ENCODE measurements at regions not wholly inside any gene's neighbourhood (a gene's known extent, or its start where the extent isn't known, plus 50 kb on each side); places are given as distances from the start of the nearest gene placed in this dataset.

DNA sequence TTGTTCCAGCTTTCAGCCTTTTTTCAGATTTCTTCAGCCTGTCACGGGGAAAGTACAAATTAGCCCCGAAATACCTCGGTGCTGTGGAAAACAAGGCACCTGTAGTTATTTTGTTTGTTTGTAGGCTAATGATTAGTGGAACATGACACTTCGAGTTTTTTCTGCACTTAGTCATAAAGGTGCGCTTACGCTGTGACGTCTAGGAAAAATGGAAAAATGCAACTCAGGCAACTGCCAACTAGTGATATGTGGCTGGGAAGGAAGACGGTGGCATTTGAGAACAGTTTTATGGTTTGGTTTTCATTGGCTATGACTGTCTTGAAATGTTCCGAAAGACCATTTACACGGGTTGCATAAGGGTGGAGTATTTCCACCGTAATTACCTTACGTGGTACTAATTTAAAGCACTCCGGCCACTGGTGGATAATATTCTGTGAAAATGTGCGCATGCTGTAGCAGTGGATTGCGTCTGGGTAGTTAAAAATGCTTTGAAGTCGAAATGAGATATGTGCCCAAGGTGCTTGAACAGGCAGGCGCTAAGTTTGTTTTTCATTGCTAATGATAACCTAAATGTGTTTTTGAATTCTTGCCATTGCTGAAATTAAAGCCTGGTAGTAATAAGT lies 94.5 kb upstream of the CELF2 start:
- no peak for DNase-seq
- H3K9me3 Mint-ChIP-seq: no peaks in the 10 kb centered on the region
- H3K4me3 Mint-ChIP-seq: no peak overlapping the region
- H3K4me1 Mint-ChIP-seq: no peaks in the 10 kb centered on the region
- H3K27me3 Mint-ChIP-seq: peaks cover 10% of the 10 kb centered on the region
- no peaks in the 10 kb centered on the region for H3K36me3 Mint-ChIP-seq (ENCODE audit: low read depth)
- no peak overlapping the region for H3K27ac Mint-ChIP-seq
- intact Hi-C loops (cut with micrococcal nuclease): no loop called here

DNA sequence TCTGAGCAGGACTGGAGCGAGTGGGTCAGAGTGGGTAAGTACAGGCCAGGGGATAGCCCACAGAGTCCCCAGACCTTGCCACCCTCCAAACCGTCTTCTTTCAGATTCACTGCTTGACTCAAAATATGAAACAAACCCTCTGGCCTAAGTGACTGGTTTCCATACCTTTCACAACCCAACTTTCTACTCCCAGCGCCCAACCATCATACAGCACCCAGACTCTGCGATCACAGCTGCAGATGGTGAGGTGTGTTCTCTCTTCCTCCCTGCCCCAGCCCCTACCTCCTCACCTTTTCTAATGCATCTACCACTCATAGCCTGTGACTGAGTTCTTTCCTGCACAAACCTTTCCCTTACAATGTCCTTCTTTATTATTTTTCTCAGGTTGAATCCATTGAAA lies 92.0 kb upstream of the CELF2 start:
- intact Hi-C loops (cut with micrococcal nuclease): no loop called here
- H3K4me1 Mint-ChIP-seq: no peaks in the 10 kb centered on the region

DNA sequence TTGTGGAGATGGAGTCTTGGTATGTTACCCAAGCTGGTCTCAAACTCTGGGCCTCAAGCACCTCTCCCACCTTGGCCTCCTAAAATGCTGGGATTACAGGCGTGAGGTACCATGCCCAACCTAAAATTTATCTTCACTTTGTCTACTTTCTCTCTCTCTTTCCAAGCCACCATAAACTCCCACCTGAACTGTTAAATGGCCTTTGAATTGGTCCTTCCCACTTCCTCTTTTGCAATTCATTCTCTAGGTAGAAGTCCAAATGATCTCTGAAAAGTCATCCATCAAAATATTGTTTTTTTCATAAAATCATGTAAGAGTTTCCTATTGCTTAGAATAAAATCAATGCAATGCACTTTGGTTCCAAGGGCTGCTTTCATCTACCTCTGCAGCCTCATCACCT lies 90.1 kb upstream of the CELF2 start:
- Mint-ChIP-seq H3K27me3 (peaks cover 15% of the 10 kb centered on the region), H3K36me3 (ENCODE audit: low read depth) (no peaks in the 10 kb centered on the region), H3K27ac (no peak overlapping the region), H3K9me3 (no peaks in the 10 kb centered on the region), H3K4me1 (no peaks in the 10 kb centered on the region), H3K4me3 (no peak overlapping the region)
- no peak for DNase-seq
- intact Hi-C loops (cut with micrococcal nuclease): no loop called here

More for the DNA sequence above, 92.0 kb upstream of the CELF2 start:
- no peaks in the 10 kb centered on the region for H3K36me3 Mint-ChIP-seq (ENCODE audit: low read depth)
- no peak overlapping the region for H3K4me3 Mint-ChIP-seq
- no peak for DNase-seq
- H3K27me3 Mint-ChIP-seq: peaks cover 14% of the 10 kb centered on the region
- H3K9me3 Mint-ChIP-seq: no peaks in the 10 kb centered on the region
- H3K27ac Mint-ChIP-seq: no peak overlapping the region

DNA sequence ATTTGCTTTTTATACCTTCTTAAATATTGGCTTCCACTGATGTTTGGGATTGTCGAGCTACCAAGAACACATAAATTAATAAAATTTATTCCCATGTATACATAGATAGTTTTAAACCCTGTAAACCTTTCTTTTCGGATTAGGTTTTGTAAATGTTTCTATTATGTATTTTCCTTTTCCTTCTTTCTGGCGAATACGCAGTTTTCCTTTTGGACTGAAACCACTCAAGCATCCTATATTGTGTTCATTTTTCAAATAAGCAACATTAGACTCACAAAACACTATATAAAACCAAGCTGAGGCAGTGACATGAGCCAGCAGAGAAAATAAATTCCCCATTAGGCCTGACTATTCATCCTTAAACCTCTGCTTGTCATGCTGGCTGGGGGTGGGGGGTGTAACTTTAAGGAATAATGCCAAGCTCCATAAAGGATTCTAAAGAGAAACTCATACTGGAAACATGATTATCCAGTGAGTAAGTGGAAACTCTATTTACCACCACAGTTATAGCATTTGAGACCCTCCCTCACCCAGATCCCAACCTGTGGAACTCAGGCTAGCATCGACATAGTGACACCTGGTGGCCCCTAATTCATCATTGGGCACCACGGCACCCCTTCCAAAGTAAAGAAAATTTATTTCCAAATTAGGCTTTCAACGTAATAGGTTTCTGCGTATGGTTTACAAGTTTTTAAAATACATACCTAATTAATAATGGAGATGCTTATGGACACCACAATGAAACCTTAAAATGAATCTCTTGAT lies 86.5 kb upstream of the CELF2 start:
- H3K27me3 Mint-ChIP-seq: peaks cover 18% of the 10 kb centered on the region
- no peaks in the 10 kb centered on the region for H3K4me1 Mint-ChIP-seq
- intact Hi-C loops (cut with micrococcal nuclease): no loop called here
- no peak for DNase-seq
- no peak overlapping the region for H3K4me3 Mint-ChIP-seq
- H3K9me3 Mint-ChIP-seq: no peaks in the 10 kb centered on the region
- no peak overlapping the region for H3K27ac Mint-ChIP-seq
- H3K36me3 Mint-ChIP-seq (ENCODE audit: low read depth): no peaks in the 10 kb centered on the region

DNA sequence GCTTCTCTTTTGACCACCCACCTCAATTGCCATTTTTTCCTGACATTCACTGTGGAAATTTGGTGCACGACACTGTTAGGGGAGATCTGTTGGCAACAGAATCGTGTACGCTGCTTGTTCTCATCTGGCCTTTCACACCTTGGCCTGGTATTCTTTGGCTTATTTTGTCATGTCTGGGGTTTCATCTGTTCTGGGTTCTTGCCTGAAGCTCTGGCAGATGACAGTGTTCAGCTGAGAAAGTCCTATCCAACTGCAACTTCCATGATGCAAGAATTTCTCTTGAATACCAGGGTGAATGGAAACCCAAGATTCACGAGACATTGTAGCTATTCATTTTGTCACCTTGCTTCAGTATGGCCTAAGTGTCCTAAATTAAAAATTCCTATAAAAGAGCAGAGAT lies 82.6 kb upstream of the CELF2 start:
- intact Hi-C loops (cut with micrococcal nuclease): no loop called here
- DNase-seq: no peak
- Mint-ChIP-seq H3K27me3 (peaks cover 13% of the 10 kb centered on the region), H3K9me3 (no peaks in the 10 kb centered on the region), H3K27ac (no peak overlapping the region), H3K36me3 (ENCODE audit: low read depth) (no peaks in the 10 kb centered on the region), H3K4me1 (no peaks in the 10 kb centered on the region), H3K4me3 (no peak overlapping the region)

DNA sequence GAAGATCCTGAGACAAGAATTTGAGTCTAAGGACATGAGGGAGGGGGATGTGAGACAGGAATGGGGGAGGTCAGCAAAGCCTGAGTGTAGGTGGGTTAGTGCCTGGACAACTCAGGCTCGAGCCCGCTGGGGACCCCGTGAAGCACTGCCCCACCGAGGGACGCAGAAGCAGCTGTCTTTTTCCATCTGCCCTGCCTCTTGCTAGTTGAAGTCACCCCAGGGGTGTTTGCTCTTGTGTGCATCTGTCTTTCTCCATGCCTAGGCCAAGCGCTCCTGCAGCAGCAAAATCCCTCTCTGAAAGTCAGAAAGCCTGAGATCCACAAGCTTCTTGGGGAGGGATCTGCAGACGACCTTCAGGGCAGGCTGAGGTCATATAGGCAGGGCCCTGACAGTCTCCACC lies 79.0 kb upstream of the CELF2 start:
- DNase-seq: no peak
- Mint-ChIP-seq H3K4me1 (no peaks in the 10 kb centered on the region), H3K27ac (no peak overlapping the region), H3K9me3 (no peaks in the 10 kb centered on the region), H3K36me3 (ENCODE audit: low read depth) (no peaks in the 10 kb centered on the region), H3K27me3 (peaks cover 19% of the 10 kb centered on the region), H3K4me3 (no peak overlapping the region)
- intact Hi-C loops (cut with micrococcal nuclease): no loop called here

DNA sequence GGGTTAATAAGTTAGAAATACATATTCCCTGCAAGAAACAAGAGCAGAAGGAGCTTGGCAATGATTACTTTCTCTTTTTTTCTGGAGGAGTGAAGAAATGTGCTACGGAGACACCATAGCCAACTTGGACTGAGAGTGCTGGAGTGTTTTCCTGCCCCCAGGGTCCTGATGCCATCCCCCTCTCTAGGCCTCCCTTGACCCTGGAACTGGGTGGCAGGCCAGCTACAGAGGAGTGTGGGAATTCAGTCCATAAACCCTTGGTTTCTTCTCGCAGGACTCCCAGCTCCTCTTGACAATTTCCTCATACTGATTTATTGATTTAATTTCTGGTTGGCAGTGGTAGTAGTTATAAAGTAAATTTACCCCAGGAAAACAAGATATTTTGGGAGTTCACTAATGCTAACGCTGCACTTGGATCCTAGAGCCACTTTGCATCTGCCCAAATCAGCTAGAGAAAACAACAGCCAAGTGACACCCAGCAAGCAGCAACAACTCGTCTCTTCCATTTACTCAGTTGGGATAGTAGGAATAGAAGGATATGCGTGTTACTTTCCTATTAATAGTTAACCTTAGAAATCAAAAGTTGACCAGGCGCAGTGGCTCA lies 76.4 kb upstream of the CELF2 start:
- Mint-ChIP-seq H3K9me3 (peaks cover 4% of the 10 kb centered on the region), H3K27ac (no peak overlapping the region), H3K36me3 (ENCODE audit: low read depth) (no peaks in the 10 kb centered on the region), H3K4me1 (no peaks in the 10 kb centered on the region), H3K4me3 (no peak overlapping the region), H3K27me3 (peaks cover 21% of the 10 kb centered on the region)
- intact Hi-C loops (cut with micrococcal nuclease): no loop called here
- DNase-seq: no peak

DNA sequence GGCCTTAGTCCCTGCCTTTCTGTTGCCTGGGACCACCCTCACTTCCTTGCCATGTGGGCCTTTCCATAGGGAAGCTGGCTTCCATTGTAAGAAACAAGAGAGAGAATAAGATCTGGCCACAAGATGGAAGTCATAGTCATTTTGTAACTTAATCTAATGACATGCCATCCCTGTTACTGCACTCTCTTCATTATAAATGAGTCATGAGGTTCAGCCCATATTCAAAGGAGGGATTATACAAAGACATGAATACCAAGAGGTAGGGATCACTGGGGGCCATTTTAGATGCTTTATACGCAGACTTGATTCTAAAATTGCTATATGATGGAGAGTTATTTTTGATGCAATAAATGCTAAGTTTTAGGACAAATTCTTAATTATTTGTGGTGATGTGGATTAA lies 75.2 kb upstream of the CELF2 start:
- Mint-ChIP-seq H3K4me3 (no peak overlapping the region), H3K27me3 (peaks cover 23% of the 10 kb centered on the region), H3K9me3 (peaks cover 4% of the 10 kb centered on the region), H3K27ac (no peak overlapping the region), H3K4me1 (no peaks in the 10 kb centered on the region), H3K36me3 (ENCODE audit: low read depth) (no peaks in the 10 kb centered on the region)
- intact Hi-C loops (cut with micrococcal nuclease): no loop called here
- no peak for DNase-seq

DNA sequence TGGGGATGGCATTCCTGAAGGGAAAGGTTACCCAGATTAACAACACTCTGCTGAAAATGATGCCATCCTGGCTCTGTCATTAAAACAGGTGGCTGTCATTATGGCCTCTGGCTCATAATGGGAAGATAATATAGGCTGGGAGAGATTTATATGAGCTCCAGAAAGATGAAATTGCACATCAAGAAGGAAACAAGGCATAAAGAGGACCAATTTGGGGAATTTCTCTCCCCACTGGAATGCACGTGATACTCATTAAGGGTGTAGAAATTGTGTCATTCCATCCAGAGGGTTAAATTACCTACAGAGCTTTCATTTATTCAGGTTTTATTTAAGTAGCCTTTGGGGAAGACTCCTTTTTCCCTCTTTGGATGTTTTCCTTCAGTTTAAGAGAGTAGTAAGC lies 71.6 kb upstream of the CELF2 start:
- H3K36me3 Mint-ChIP-seq (ENCODE audit: low read depth): no peaks in the 10 kb centered on the region
- no peak overlapping the region for H3K4me3 Mint-ChIP-seq
- no peak overlapping the region for H3K27ac Mint-ChIP-seq
- peaks cover 24% of the 10 kb centered on the region for H3K27me3 Mint-ChIP-seq
- intact Hi-C loops (cut with micrococcal nuclease): no loop called here
- no peak for DNase-seq
- H3K9me3 Mint-ChIP-seq: peaks cover 4% of the 10 kb centered on the region
- H3K4me1 Mint-ChIP-seq: no peaks in the 10 kb centered on the region

DNA sequence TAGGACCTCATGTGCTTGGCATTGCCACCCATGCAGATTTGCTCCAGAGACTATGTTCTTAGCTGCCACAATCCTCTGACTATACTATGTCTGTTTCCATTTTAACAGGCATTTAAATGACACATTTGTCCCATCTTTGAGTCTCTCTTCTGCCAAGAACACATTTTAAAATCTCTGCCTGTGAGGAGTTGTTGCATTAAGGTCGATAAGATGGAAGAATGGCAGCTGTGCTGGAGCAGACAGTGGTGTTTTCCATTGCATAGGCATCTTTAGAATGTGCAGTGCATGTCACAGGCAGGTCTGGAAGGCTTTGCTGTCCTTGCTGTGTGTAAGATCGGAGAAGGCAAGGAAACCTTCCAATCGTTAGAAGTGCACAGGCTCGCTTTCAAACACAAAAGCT lies 70.9 kb upstream of the CELF2 start:
- Mint-ChIP-seq H3K27me3 (peaks cover 21% of the 10 kb centered on the region), H3K36me3 (ENCODE audit: low read depth) (no peaks in the 10 kb centered on the region), H3K4me1 (no peaks in the 10 kb centered on the region), H3K27ac (no peak overlapping the region), H3K4me3 (no peak overlapping the region), H3K9me3 (peaks cover 4% of the 10 kb centered on the region)
- intact Hi-C loops (cut with micrococcal nuclease): no loop called here
- no peak for DNase-seq

DNA sequence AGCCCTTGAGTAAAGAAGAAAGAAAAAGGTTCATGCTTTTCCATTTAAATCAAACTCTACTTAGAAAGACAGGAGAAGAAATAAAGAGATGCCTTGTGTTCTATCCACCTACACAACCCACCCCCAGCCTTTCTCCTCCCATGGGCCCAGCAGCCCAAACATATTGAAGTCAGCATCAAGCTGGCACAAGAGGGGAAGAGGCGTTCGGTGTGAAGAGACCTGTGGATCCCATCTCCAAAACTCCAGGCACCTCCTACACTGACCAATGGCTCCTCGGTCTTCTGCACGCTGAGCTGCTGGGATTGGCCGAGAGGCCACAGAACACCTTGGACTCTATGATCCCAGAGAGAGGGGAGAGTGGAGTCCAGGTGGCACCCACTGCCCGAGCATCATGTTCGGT lies 66.0 kb upstream of the CELF2 start:
- H3K4me3 Mint-ChIP-seq: no peak overlapping the region

DNA sequence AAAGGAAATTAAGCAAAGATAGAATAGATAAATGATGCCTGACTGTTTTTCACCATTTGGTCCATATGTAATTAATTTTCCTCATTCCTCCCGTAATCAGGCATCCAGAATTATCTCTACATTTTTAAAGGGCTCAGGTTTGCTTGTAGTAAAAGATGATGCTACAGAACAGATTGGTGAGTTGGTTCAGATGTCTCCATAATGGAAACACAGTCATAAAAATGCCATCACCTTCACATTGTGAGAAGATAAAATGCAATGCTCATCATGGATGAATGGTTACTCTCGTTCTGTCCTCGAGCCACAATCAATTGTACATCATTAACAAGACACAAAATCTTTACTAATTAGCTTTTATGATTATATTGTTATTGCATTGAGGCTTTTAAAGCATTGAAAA lies 64.9 kb upstream of the CELF2 start:
- Mint-ChIP-seq H3K36me3 (ENCODE audit: low read depth) (no peaks in the 10 kb centered on the region), H3K27me3 (peaks cover 22% of the 10 kb centered on the region), H3K4me1 (no peaks in the 10 kb centered on the region), H3K9me3 (peaks cover 3% of the 10 kb centered on the region), H3K27ac (no peak overlapping the region), H3K4me3 (no peak overlapping the region)
- no peak for DNase-seq
- intact Hi-C loops (cut with micrococcal nuclease): no loop called here

More for the DNA sequence above, 66.0 kb upstream of the CELF2 start:
- no peaks in the 10 kb centered on the region for H3K9me3 Mint-ChIP-seq
- no peaks in the 10 kb centered on the region for H3K4me1 Mint-ChIP-seq
- intact Hi-C loops (cut with micrococcal nuclease): no loop called here
- peaks cover 28% of the 10 kb centered on the region for H3K27me3 Mint-ChIP-seq
- no peak for DNase-seq
- no peak overlapping the region for H3K27ac Mint-ChIP-seq
- no peaks in the 10 kb centered on the region for H3K36me3 Mint-ChIP-seq (ENCODE audit: low read depth)

DNA sequence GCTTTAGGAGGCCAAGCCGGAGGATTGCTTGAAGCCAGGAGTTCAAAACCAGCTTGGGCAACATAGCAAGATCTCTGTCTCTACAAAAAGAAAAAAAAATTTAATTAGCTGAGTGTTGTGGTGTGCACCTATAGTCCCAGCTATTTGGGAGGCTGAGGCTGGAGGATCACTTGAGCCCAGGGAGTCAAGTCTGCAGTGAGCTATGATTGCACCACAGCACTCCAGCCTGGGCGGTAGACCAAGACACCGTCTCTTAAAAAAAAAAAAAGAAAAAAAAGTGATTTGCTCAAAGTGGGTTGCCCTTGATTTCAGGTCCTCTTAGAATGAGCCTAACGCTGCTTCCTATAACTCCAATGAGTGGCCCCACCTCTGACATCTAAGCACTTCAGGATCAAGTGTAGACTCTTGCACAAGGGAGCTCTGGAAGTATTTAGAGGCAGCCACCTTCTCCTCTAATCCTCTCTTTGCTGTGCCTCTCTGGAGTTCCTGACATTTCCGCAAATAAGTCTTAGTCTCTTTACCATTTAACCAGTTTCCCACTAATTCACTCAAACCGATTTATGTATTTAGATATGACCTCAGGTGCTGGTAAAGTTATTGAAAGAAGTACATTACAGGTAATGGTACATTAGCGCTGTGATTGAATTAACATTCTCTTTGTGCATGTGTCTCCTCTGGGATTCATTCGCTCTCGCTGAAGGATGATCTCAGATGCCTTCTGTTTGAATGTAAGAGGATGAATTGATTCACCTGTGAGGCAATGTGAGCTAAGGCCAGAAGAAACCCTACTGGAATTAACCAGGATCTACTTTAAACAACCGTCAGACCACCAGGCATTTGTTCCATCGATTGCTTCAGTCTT lies 60.8 kb upstream of the CELF2 start:
- H3K9me3 Mint-ChIP-seq: peaks cover 5% of the 10 kb centered on the region
- intact Hi-C loops (cut with micrococcal nuclease): no loop called here

DNA sequence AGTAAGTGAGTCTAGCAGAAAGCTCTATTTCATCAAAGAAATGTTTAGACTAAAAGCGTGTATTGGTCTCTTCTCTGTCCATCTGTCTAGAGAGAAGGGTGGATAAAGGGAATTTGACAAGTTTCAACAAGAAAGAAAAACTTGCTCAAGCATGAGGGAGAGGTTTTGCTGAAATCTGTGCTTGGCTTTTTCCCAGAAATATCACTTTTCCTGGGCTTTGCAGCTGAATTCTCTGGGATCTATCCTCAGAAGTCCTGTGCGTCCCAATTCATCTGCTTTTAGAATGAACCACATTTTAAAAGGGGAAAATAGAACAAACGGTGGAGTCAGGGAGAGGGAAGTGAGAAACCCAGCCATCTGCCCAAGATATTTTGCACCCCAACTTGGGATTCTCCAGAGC lies 59.6 kb upstream of the CELF2 start:
- peaks cover 22% of the 10 kb centered on the region for H3K27me3 Mint-ChIP-seq
- no peak overlapping the region for H3K4me3 Mint-ChIP-seq
- peaks cover 5% of the 10 kb centered on the region for H3K9me3 Mint-ChIP-seq
- intact Hi-C loops (cut with micrococcal nuclease): no loop called here
- DNase-seq: no peak
- no peak overlapping the region for H3K27ac Mint-ChIP-seq
- no peaks in the 10 kb centered on the region for H3K4me1 Mint-ChIP-seq
- H3K36me3 Mint-ChIP-seq (ENCODE audit: low read depth): no peaks in the 10 kb centered on the region

More for the DNA sequence above, 60.8 kb upstream of the CELF2 start:
- no peak overlapping the region for H3K27ac Mint-ChIP-seq
- H3K4me1 Mint-ChIP-seq: no peaks in the 10 kb centered on the region
- DNase-seq: no peak
- H3K4me3 Mint-ChIP-seq: no peak overlapping the region
- H3K27me3 Mint-ChIP-seq: peaks cover 26% of the 10 kb centered on the region
- no peaks in the 10 kb centered on the region for H3K36me3 Mint-ChIP-seq (ENCODE audit: low read depth)

Data from activated CD4-positive, alpha-beta T cell treated with anti-CD3 and anti-CD28 coated beads, Interleukin-2, amount 10 ng/mL, durations not matched to agents 24 days and 14 days (primary cell).